CD4-positive, alpha-beta T cell treated with Interleukin-15 for 4 hours (primary cell): ENCODE measurements at regions not wholly inside any gene's neighbourhood (a gene's known extent, or its start where the extent isn't known, plus 50 kb on each side); places are given as distances from the start of the nearest gene placed in this dataset.
"Not testable (repeated sequence)": the region's sequence is repeated elsewhere in the genome, so short reads cannot be mapped to it uniquely, and the experiment has no call there.

Source experiments
- DNase-seq: peaks from one replicate; pipeline ENCODE4 v3.0.0-alpha.2; 2020; ENCODE audit warnings: low spot score

DNA sequence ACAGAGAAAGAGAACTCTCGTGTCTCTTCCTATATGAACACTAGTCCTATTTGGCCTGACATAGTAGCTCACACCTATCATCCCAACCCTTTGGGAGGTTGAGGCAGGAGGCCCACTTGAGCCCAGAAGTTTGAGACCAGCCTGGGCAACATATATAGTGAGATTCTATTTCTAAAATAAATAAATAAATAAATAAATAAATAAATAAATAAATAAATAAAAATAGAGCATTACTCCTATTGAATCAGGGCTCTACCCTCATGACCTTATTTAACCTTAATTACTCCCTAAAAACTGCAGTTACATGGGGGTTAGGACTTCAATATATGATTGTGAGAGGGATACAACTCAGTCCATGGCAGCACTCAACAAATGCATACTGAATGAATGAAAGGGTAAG, 61.2 kb upstream of the GSC start:
- no peak for DNase-seq

DNA sequence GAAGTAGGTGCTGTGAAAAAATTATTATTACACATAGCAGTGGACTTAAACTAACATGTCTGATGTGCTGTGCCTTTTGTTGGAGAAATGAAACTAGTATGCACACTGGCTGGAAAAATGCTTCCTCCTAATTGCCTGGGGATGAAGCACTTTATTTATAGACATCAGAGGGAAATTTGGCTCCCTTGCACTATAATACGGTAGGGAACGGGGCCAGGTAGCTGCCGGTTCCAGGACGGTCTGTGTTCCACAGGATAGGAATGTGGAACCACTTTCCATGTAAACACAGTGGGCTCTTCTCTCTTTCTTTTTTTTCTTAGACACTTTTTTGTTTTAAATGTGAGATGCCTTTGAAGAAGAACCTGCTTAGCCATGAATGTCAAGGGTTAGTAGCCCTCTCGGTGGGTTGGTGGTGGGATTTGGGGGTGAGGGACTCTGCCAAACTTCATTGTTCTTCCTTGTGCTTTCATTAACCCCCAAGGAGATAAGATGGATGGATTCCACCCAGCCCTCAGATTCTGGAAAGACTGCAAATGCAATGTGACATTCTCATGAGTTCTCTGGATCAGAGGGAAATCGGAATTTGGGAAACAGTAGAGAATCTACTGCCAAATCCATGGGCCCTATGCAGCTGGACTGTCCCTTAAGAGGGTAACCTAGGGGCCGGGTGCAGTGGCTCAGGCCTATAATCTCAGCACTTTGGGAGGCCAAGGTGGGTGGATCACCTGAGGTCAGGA, 58.0 kb upstream of the GSC start:
- DNase-seq: no peak

DNA sequence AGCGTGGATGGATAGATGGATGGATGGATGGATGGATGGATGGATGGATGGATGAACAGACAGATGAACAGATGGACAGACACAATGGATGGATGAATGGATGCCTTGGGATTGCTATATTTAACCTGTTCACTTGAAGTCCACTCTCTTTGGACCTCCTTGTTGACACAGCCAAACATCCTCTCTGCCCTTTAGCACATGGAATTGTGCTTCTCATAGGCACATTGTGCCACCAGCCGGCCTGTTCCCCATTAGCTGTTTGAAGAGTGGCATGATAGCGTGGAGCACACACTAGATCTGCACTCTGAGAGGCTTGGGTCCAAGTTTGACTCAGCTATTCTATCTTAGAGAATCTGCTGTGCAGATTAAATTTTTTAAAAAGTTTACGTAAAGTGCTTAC, 56.9 kb upstream of the GSC start:
- DNase-seq: no peak

DNA sequence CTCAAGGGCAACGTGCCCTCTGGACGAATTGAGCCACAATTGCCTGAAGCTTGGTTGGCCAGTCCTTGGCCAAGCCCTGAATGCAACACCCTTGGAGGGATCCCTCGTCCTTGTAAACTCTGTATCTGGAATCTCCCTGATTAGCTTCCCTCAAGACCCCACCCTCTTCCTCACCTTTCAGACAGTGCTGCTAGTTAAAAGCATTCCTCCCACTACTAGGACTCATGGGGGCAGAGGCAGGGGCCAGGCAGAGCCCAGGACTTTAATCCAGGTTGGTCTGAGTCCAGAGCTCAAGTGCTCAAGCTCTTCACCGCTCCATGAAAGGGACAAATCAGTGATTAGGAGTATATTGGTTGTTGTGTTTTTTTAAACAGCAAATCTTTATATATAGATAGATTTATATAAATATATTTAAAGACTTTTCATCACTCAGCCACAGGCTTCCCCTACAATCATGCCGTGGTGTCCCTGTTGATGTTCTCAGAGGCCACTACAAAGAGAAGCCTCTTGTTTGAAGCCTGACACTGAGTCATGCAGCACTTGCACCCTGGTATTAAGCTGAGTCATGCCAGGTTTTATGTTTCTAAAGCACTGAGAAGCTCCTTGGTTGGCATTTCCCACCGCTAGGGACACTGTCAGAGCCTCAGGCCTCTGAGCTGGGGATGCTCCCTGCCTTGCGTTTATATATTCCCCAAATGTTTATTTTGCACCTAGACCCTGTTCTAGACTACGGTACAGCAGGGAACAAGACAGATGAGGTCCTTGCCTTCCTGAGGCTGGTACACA, 53.8 kb upstream of the GSC start:
- no peak for DNase-seq

DNA sequence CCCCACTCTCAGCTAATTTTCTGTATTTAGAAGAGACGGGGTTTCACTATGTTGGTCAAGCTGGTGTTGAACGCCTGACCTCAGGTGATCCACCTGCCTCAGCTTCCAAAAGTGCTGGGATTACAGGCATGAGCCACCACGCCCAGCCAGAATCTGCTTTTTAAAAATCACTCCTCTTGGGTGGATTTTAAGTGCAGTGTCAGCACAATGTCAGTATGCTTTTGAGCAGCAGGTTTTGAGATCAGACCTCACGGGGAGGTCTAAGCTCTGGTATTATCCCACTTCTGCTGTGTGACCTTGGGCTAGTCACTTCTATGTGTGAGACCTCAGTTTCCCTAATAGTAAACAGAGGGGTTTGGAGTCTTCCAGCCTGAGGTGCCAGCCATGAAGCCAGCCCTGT, 51.8 kb upstream of the GSC start:
- DNase-seq: no peak

DNA sequence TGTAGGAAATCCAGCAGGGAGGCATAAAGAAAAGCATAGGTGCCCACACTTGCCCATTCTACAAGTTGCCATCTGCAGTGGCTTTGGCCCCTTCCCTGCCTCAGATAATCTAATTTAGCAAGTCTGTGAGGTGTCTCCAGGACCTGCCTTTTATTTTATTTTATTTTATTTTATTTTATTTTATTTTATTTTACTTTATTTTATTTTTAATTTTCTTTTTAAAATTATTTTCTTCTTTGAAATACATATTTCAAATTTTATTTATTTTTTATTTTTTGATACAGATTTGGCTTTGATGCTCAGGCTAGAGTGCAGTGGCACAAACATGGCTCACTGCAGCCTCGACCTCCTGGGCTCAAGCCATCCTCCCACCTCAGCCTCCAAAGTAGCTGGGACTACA, 51.0 kb upstream of the GSC start:
- not testable (repeated sequence) for DNase-seq
